G401.6 (cell line): ENCODE measurements at regions not wholly inside any gene's neighbourhood (a gene's known extent, or its start where the extent isn't known, plus 50 kb on each side); places are given as distances from the start of the nearest gene placed in this dataset.
"Not testable (repeated sequence)": the region's sequence is repeated elsewhere in the genome, so short reads cannot be mapped to it uniquely, and the experiment has no call there.

Source experiments
- FAIRE-seq: peaks from 2 replicates; lab custom pipeline; 2012; peaks lifted over from hg19 to GRCh38; lab: Jason Lieb, UNC

DNA sequence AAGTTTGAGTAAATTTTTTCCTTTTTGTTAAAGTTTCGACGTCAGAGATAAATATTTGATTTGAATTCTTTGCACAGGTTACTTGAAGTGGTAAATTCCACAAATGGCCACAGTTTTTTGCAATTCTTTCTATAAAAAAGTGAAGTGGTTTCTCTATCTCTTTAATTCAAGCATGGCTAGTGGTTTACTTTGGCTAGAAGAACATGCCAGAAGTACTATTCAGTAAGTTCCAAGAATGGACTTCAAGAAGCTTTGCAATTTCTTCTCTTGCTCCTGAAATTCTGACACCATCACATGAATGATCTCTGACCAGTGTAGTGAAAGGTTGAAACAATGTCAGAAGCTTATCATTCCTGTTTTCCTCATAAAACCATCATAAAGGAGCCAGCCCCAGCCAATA is 55.7 kb upstream of the RNPC3 start:
- FAIRE-seq = no peak

DNA sequence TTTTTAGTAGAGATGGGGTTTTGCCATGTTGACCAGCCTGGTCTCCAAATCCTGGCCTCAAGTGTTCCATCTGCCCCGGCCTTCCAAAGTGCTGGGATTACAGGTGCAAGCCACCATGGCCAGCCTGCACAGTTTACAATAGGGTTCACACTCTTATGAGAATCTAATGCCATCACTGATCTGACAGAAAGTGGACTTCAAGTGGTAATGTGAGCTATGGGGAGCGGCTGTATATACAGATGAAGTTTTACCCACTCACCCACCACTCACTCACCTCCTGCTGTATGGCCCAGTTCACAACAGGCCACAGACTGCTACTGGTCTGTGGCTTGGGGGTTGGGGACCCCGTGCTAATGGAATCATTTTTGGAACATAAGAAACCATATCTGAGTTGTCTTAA is 58.4 kb upstream of the RNPC3 start:
- FAIRE-seq = no peak

DNA sequence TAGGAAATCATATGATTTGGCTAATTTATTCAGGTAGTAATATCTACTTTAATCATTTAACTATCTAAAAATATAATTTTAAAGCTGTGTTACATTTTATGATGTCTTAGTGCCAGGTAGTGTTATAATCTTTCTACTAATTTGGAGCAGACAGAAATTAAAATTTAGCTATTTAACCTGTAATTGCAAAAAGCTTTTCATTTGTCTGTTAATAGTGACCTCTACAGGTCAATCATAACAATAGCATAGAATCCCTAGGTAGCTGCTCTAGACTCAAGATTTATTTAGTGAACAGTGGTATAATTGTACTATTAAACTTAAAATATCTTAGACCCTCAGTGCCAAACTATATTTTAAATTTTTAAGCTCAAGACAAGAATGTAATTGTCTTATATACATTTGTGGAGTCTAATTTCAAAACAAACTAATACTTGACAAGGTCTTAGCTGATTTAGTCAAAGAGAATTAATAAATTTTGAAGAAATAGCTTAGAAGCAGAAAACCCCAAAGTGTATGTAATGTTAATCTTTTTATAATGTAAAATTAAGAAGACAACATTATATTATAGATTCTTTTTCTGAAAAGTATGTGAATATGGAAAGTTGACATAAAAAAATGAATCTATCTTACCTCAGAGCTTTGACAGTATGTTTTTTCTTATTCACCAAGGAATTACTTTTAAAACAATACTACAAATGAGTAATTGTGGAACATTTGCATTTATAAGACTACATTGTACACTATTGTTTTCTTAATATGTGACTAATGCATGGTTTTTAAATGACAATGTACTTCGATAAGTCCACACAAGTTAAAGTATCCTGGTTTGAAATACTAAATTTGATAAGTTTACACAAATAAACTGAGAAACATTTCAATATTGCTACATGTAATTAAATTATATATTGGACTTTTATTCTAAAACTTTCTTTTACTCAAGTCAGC is 64.1 kb upstream of the RNPC3 start:
- peak; percentile 99 for FAIRE-seq

DNA sequence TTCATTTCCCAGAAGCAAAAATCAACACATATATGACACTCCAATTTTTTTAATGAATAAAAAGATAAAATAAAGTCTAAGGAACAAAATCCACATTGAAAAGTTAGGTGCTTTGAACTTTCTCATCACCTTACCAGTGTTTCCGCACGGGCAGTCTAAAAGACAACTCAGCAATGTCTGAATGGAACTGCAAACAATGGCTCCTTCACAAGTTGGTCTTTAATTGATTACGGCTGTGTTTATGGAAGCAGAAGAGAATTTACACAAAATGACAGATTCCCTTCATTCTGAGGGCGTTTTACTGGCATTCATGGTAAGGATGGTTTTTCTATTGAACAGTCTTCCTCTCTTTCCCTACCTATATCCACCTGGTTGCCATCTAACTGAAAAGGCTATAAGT is 65.0 kb upstream of the RNPC3 start:
- FAIRE-seq = no peak

DNA sequence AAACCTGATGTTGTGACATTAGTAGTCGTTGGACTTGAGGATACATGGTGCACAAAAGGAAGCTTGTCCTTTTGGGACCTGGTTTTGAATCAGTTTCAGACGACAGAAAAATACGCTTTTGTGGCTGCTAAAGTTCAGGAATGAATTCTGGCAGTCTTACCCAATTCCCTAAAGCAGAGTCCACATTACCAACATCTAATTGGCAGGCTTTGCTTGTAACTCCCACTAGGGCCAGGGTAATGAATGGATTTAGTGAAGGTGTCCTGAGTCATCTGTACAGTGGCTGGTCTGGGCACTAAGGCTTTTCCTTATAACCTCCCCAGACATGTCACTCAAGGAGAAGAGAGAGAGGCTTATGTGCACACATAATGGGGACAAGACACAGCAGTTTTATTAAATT is 66.2 kb upstream of the RNPC3 start:
- no peak for FAIRE-seq

DNA sequence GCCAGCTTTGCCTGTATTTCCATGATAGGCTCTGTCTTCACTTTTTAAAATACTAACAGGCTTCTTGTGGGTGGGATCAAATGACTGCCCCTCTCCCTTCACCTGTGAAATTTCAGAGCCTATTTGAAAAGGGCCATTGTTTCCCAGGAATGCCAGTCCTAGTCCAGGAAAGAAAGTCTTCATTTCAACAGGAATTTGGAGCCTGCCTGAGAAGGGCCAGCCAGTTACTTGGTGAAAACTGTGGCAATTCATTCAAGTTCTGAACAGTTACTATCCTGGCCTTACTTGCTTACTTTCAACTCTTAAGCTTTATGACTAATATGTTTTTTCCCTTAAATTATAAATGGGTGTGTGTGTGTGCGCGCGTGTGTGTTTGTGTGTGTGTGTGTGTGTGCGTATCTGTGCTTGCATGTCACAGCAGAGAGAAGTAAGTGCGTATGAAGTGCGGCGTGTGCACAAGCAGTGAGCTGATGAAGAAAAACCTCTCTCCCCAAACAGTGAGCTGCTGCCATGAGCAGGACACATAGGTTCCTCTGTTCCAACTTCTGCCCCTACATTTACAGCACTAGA is 67.5 kb upstream of the RNPC3 start:
- FAIRE-seq = no peak

DNA sequence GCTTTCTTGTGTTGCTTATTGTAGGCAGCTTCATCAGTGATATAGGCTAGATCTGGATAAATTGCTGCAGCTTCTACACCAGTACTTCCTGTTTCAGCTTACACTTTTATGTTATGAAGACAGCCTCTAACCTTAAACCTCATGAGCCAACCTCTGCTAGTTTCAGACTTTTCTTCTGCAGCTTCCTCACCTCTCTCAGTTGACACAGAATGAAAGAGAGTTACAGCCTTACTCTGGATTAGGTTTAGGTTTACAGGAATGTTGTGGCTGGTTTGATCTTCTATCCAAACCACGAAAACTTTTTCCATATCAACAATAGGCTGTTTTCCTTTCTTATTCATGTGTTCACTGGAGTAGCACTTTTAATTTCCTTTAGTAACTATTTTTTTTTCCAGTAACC is 76.9 kb upstream of the RNPC3 start:
- FAIRE-seq = no peak

DNA sequence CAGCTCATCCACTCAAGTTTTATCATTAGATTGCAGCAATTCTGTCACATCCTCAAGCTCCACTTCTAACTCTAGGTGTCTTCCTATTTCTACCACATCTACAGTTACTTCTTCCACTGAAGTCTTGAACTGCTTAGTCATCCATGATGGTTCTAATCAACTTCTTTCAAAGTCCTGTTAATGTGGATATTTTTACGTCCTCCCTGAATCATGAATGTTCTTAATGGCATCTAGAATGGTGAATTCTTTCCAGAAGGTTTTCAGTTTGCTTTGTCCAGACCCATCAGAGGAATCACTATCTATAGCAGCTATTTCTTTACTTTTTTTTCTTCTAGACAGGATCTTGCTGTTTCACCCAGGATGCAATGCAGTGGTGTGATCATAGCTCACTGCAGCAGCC is 78.0 kb upstream of the RNPC3 start:
- no peak for FAIRE-seq

DNA sequence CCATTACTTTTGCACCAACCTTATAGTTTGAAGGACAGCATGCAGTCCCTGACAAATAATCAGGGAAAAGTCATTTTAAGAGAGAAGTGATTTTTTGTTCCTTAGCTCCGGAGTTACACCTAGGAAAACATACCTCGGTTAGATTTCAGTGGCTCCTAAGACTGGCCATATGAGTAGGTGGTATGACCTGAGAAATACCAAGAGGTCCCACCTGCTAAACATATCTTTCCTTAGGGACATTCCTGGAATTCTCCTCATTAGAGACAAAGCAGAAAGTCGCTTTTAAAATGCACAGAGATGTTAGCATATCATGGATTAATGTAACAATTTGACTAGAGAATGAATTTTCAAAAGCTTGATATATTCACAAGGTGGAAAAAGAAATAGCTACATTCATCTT is 84.2 kb upstream of the RNPC3 start:
- FAIRE-seq = peak; percentile 75

DNA sequence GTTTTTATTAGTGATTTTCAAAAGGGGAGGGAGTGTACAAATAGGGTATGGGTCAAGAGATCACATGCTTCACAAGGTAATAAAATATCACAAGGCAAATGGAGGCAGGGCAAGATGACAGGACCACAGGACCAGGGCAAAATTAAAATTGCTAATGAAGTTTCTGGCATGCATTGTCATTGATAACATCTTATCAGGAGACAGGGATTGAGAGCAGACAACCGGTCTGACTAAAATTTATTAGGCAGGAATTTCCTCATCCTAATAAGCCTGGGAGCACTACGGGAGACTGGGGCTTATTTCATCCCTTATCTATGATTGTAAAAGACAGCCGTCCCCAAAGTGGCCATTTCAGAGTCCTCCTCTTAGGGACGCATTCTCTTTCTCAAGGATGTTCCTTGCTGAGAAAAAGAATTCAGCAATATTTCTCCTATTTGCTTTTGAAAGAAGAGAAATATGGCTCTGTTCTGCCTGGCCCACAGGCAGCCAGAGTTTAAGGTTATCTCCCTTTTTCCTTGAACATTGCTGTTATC is 88.9 kb upstream of the RNPC3 start:
- FAIRE-seq = not testable (repeated sequence)

DNA sequence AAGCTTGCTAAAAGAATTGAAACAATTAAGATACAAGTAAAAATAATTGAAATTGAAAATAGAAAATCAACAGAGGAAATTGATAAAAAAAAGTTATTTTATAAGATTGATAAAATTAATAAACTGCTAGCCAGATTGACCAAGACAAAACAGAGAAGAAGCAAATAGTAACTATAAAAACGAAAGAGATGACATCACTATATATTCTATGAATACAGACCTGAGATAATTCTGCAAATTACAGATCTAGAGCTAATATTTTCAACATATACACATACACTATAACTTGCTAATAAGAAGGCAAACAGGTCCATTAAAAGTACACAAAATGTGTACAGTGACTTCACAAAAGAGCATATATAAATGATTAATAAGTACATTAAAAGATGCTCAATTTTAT is 90.1 kb upstream of the RNPC3 start:
- FAIRE-seq = no peak

DNA sequence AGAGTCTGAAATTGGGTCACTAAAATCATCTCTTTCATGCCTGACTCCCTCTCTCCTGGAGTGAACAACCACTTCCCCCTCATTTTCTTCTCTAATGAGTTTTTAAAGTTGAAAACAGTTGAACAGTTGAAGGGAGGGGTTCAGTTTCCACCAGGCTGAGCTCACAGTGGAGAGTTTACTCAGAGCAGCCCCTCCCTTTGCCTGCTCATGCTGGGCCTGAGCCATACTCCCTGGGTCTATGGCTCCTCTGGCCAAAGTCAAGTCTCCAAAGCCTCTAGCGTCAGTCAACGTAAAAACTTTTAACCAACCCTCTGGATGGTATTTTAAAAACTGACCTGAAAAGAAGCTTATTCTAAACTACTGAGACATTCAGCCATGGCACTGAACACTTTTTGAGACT is 100.8 kb upstream of the RNPC3 start:
- no peak for FAIRE-seq

DNA sequence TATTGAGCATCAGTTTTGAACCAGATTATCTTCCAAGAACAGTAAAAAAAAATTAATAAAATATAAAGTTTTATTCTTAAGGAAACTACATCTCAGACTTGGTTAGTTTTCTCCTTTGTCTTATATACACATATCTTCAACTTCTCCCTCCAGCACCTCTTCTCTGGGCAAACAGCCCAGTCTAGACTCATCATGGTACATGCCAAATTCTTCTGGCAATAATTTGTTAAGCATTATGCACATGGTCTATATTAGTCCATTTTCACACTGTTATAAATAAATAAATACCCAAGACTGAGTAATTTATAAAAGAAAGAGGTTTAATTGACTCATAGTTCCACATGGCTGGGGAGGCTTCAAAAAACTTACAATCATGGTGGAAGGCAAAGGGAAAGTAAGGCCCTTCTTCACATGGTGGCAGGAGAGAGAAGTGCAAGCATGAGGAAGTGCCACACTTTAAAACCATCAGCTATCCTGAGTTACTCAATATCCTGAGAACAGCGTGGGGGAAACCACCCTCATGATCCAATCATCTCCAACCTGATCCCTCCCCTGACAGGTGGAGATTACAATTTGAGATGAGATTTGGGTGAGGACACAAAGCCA is 108.7 kb upstream of the RNPC3 start:
- FAIRE-seq = no peak

DNA sequence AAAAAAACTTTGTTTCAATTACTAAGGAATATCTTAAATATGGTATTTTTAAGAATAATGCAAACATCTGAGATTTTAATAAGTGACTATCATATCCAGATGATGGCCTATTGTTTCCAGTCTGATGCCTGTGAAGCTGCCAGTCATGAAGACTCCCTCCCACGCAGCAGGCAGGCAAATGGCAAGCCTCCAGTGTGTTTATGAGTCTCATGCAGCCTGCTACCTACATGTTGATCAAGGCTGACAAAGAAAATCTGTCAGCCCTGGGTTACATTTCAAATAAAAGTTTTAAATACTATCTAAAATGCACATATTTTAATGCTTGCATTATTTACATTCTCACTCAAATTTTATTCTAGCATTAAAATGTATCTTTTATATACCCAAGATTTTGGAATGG is 137.6 kb upstream of the RNPC3 start:
- no peak for FAIRE-seq

DNA sequence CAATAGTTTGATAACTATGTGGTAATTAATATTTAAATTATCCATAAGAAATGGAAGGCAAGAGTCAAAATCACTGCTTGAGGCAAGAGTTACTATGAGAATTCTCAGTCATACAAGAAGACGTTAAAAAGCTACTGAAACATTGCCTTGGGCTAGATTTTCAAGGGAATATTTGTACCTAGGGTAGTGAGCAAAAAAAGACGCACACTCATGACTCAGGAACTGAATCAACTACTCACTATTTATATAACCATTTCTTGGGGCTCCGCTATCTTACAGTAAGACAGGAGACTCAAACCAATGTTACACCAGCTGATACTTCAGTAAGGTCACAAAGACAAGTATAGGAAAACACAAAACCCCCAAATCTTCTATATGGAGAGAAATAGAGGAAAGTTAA is 151.5 kb upstream of the RNPC3 start:
- FAIRE-seq = no peak

DNA sequence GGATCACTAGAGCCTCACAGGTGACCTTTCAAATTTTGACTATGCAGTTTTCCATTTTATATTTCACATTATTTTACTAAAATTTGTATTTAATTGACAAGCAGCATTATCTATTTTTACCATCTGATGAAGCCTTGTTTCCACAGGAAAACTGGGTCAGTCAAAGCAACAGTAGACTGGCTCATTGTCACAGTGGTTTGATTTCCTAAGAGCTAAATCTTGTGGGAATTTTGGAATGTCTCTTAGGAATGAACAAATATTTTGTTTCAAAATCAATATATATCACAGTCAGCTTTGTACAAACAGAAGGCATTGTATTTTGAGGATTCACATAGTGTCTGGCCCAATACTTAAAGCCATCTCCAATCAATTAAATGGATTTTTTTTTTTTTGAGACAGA is 152.6 kb upstream of the RNPC3 start:
- no peak for FAIRE-seq

DNA sequence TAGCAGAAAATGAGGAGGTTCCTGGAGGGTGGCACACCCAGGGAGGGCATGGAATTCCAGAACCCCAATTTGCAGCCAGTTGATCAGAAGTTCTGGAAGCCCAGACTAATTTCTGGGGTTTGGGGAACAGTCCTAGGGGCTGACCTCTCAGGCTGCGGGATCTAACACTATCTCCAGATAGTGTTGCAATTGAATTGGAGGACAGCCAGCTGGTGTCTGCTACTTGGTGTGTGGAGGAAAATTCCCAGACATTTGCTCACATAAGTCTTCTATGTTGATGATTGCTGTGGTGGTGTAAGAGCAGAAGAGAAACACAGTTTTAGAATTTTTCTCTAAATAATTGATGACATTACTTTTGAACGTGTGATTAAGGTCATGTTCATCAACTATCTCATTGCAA is 154.3 kb upstream of the RNPC3 start:
- FAIRE-seq = no peak

DNA sequence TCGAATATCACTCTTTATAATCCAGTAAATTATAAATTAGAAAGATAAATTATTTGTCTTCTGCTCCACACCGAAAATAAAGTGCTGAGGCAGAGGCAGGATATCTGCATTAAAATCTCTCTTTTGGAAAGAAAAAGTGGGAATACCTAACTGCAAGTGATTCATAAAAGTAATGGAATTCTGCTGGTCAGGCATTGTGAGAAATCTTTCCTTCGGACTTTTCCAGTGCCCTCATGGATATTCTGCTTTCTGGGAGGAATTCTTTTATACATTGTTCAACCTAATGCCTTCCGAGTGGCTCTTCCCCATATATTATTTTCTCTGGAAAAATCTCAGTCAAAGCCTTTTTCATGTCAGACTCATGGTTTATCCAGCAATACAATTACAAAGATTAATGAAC is 158.3 kb upstream of the RNPC3 start:
- FAIRE-seq = no peak

DNA sequence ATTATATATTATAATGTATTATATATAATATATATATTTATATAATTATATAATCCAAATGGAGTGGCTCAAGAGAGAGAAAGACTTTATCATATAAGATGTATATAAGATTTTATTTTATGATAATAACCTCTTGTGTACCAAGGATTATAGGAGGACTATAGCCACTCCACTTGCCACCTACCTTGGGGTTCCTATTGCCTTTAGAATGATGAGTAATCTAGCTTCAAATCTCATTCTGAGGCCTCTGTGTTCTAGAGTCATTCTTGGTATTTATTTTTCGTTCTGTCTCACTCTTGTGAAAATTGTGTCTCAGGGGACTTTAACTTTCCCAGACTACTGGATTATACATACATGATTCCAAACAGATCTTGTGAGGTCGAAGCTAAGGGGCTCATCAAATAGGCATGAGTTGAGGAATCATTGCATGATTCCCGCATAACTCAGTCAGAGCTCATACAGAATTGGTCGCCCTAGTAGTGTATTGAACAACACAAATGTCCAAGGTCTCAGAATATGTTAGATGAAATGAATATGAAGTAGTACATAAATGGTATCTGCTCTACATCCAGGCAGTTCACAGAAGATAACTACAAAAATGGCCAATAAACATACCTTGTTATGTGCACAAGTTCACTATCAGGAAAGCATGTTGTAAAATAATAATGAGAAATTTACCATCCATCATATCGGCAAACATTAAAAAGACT is 159.5 kb upstream of the RNPC3 start:
- FAIRE-seq = no peak

DNA sequence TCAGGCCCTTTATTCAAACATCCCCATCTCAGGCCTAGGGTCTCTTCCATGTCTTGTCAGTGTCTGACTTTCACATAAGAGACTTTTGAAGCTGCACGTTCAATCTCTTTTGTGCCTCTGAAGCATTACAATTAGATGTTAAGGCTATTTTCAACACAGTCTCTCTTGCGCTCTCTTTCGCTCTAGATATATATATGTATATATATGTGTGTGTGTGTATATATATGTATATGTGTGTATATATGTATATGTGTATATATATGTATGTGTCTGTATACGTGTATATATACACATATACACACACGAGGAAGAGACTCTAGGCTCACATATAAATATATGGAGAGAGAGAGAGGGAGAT is 162.5 kb upstream of the RNPC3 start:
- no peak for FAIRE-seq

DNA sequence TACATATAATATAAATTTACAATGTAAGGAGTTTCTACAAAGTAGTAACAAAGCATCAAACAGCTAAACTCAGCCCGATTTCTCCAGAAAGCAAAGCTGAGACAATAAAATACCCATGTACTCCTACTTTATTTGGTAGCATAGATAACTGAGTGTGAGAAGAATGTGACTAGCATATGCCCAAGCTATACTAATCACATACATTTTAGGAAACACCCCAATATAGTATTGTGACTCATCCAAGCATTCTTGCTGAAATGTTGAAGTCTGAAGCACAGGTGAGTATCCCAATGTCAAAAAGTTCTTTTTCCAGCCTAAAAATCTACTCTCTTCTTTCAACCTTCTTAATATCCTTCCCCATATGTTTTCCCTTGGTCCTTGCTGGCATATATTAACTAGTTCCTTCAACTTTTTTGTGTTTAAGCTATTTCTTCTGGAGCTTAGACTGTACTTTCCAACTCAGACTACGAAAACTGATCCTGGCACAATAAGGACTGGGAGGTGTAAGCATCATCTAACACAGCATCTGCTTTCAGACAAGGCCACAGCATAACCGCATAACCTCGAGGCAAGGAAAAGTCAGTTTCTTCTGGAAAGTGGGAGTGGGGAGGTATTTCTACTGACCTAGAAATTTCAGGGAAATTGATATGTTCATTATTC is 163.0 kb upstream of the RNPC3 start:
- FAIRE-seq = no peak

DNA sequence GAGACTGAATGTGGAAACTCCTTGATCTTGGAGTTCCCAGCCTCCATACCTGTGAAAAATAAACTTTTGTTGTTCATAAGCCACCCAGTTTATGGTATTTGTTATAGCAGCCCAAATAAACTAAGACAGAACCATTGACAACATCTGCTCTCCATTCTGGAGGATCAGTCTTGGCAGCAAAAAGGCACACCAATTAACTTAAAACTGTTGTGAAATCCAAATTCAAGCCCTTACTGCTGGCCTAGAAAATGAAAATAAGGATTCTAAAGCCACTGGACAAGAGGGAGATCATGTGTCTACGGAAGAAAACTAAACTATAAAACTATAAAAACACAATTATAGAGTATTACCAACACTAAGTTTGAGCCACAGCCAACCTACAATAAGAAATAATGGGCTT is 172.1 kb upstream of the RNPC3 start:
- FAIRE-seq = no peak
